Testis (tissue), 2 donors: ENCODE measurements at regions not wholly inside any gene's neighbourhood (a gene's known extent, or its start where the extent isn't known, plus 50 kb on each side); places are given as distances from the start of the nearest gene placed in this dataset.

Experiments
- POLR2A ChIP-seq: fragments of 450-650 bp; IDR thresholded peaks from one replicate; pipeline ENCODE4 v1.6.1; 2017; ENCODE audit warnings: antibody characterized with exemption, mild to moderate bottlenecking, moderate library complexity
- TF ChIP-seq, protein P1 (sequence below), 3 experiments: fragments of 450-650 bp in 2 of 3; fragments of 200-600 bp in 1 of 3; sonication (generic) in 1 of 3; IDR thresholded peaks; one replicate each; pipeline ENCODE4 v1.5.1; 2016 to 2019; ENCODE audit warnings: antibody characterized with exemption in 3 of 3, mild to moderate bottlenecking in 2 of 3, moderate library complexity in 1 of 3

DNA sequence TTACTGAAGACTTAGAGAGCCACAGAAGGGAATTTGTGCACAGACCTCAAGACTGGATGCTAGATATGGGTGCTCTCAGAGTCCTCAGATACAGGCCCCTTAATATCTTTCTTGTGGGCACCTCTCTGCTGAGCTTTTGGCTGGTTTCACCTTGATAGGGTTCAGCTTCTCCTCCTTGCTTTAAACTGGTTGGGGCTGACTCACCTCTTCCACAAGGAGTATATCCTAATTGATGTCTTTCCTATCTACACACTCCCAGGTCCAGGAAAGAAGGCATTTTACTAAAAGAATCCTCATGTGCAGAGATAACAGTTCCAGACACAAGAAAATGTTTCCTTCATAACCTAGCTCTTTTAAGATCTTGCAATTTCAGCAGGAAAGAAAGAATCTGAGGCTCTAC is 284.4 kb downstream of the NDFIP2 start:
- TF ChIP-seq, protein P1, sequence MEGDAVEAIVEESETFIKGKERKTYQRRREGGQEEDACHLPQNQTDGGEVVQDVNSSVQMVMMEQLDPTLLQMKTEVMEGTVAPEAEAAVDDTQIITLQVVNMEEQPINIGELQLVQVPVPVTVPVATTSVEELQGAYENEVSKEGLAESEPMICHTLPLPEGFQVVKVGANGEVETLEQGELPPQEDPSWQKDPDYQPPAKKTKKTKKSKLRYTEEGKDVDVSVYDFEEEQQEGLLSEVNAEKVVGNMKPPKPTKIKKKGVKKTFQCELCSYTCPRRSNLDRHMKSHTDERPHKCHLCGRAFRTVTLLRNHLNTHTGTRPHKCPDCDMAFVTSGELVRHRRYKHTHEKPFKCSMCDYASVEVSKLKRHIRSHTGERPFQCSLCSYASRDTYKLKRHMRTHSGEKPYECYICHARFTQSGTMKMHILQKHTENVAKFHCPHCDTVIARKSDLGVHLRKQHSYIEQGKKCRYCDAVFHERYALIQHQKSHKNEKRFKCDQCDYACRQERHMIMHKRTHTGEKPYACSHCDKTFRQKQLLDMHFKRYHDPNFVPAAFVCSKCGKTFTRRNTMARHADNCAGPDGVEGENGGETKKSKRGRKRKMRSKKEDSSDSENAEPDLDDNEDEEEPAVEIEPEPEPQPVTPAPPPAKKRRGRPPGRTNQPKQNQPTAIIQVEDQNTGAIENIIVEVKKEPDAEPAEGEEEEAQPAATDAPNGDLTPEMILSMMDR (IDR thresholded peaks at IDR 0.05), result no peak
- no peak for TF ChIP-seq POLR2A
